K562 (cell line): ENCODE measurements at regions not wholly inside any gene's neighbourhood (a gene's known extent, or its start where the extent isn't known, plus 50 kb on each side); places are given as distances from the start of the nearest gene placed in this dataset.

Experiments
- ATAC-seq: fragments of 200-7000 bp; cut with Tn5 transposase; 3 replicates; pipeline ENCODE4 v1.9.1; 2020; ENCODE audit warnings: moderate library complexity
- BruUV-seq: library from RNA; stranded (reverse); fragments of 400-500 nt; replicated peaks from 2 replicates; lab custom pipeline; 2021; lab: Mats Ljungman, UMichigan
- CTCF ChIA-PET: fragments of 300-600 bp; formaldehyde crosslinking; extraction: SDS; loops from one replicate; lab custom pipeline; 2021; ENCODE audit warnings: low intra/inter-chr PET ratio; lab: Yijun Ruan, JAX
- POLR2A ChIA-PET: fragments of 300-600, 350-650 bp; sonication (Branson Sonifier 250); formaldehyde crosslinking; extraction: SDS; loops from one replicate; lab custom pipeline; 2021; ENCODE audit warnings: antibody characterized with exemption, inconsistent platforms; lab: Yijun Ruan, JAX
- DNase-seq, 4 experiments: peaks; one replicate each; pipeline versions ENCODE4 v3.0.0 to v3.0.0-alpha.2; 2011 to 2018; ENCODE audit warnings: low spot score in 3 of 4, mixed read lengths in 3 of 4; ENCODE audit errors: extremely low read depth in 1 of 4
- FAIRE-seq: peaks from 2 replicates; lab custom pipeline; 2011; peaks lifted over from hg19 to GRCh38; lab: Jason Lieb, UNC
- H2AFZ ChIP-seq: 2 replicates; pipeline ENCODE4 v1.6.0; 2011; ENCODE audit warnings: low read depth, low read length, control low read depth, inconsistent platforms
- H3K27ac ChIP-seq: fragments of 200-600 bp; 3 replicates; pipeline ENCODE4 v1.8.0; 2011; ENCODE audit warnings: low read depth, mild to moderate bottlenecking, control low read depth, inconsistent platforms, low read length, moderate library complexity, mixed read lengths; ENCODE audit errors: extremely low read depth
- H3K27me3 ChIP-seq, 2 experiments: fragments of 300-600 bp in 1 of 2; 2 replicates in 1 of 2; 3 replicates in 1 of 2; pipeline versions ENCODE4 v1.6.0 to v1.8.0; 2011; ENCODE audit warnings: inconsistent platforms in 2 of 2, low read length in 2 of 2, mild to moderate bottlenecking in 1 of 2, mixed read lengths in 1 of 2, moderate library complexity in 1 of 2; ENCODE audit not compliant: control insufficient read depth in 2 of 2, insufficient read depth in 2 of 2
- H3K36me3 ChIP-seq: fragments of 300-600 bp; 3 replicates; pipeline ENCODE4 v1.8.0; 2011; ENCODE audit warnings: mild to moderate bottlenecking, low read length, inconsistent platforms; ENCODE audit not compliant: control insufficient read depth, insufficient read depth
- H3K4me1 ChIP-seq, 2 experiments: fragments of 200-600 bp in 1 of 2; replicated peaks in 1 of 2; 2 replicates in 1 of 2; 3 replicates in 1 of 2; pipeline versions ENCODE4 v1.5.1 to v1.8.0; 2011; ENCODE audit warnings: inconsistent platforms in 2 of 2, low read length in 2 of 2, mild to moderate bottlenecking in 1 of 2, mixed read lengths in 1 of 2, moderate library complexity in 1 of 2; ENCODE audit not compliant: control insufficient read depth in 2 of 2, insufficient read depth in 2 of 2
- H3K4me2 ChIP-seq: 2 replicates; pipeline ENCODE4 v1.6.1; 2011; ENCODE audit warnings: low read length, control low read depth, inconsistent platforms, mixed read lengths; ENCODE audit not compliant: insufficient read depth
- H3K4me3 ChIP-seq: fragments of 200-600 bp; sonication (generic), shearing (Covaris generic); 2 replicates; pipeline ENCODE4 v1.5.1; 2016; ENCODE audit warnings: control low read depth, inconsistent platforms
- H3K79me2 ChIP-seq: fragments of 200-600 bp; 3 replicates; pipeline ENCODE4 v1.8.0; 2011; ENCODE audit warnings: low read length, inconsistent platforms; ENCODE audit not compliant: control insufficient read depth, insufficient read depth
- H3K9ac ChIP-seq, 2 experiments: 2 replicates each; pipeline versions ENCODE4 v1.6.0 to v1.6.1; 2011; ENCODE audit warnings: low read depth in 2 of 2, low read length in 2 of 2, control low read depth in 1 of 2, inconsistent platforms in 1 of 2, mild to moderate bottlenecking in 1 of 2, mixed read lengths in 1 of 2; ENCODE audit not compliant: insufficient read depth in 1 of 2
- H3K9me1 ChIP-seq: one replicate; pipeline ENCODE4 v1.6.0; 2011; ENCODE audit warnings: inconsistent platforms, mild to moderate bottlenecking, low read length, moderate library complexity; ENCODE audit not compliant: control insufficient read depth, insufficient read depth
- H3K9me3 ChIP-seq: replicated peaks from 2 replicates; pipeline ENCODE4 v1.5.1; 2011; ENCODE audit warnings: low read depth, low read length, inconsistent platforms; ENCODE audit not compliant: control insufficient read depth, insufficient read depth
- H4K20me1 ChIP-seq: replicated peaks from 2 replicates; pipeline ENCODE4 v1.6.1; 2011; ENCODE audit warnings: low read length, inconsistent platforms, mixed read lengths; ENCODE audit not compliant: control insufficient read depth, insufficient read depth
- C11orf30 ChIP-seq: fragments of 450-650 bp; IDR thresholded peaks from 2 replicates; pipeline ENCODE4 v1.6.1; 2016; ENCODE audit warnings: low read depth, mild to moderate bottlenecking
- CHAMP1 ChIP-seq: fragments of 450-650 bp; IDR thresholded peaks from 2 replicates; pipeline ENCODE4 v1.6.1; 2016; ENCODE audit warnings: mild to moderate bottlenecking
- CREM ChIP-seq: IDR thresholded peaks from 2 replicates; pipeline ENCODE4 v1.6.1; 2014; ENCODE audit warnings: antibody characterized with exemption, low read depth
- HDAC1 ChIP-seq, 2 experiments: fragments of 450-650 bp; IDR thresholded peaks; 2 replicates each; pipeline ENCODE4 v1.6.1; 2016 to 2017; ENCODE audit warnings: inconsistent platforms in 1 of 2, mild to moderate bottlenecking in 1 of 2, moderate library complexity in 1 of 2
- IRF9 ChIP-seq: fragments of 450-650 bp; IDR thresholded peaks from 2 replicates; pipeline ENCODE4 v1.6.1; 2016; ENCODE audit warnings: missing biosample characterization, missing genetic modification characterization
- MAFG ChIP-seq: fragments of 450-650 bp; conservative IDR thresholded peaks from 2 replicates; pipeline ENCODE4 v1.6.1; 2016; ENCODE audit warnings: missing genetic modification characterization, missing compliant biosample characterization
- MYNN ChIP-seq, 2 experiments: sonication (generic); formaldehyde crosslinking in 1 of 2; IDR thresholded peaks; 2 replicates each; pipeline versions ENCODE4 v1.5.0 to v1.6.1; 2016 to 2020; ENCODE audit warnings: antibody characterized with exemption in 1 of 2, missing genetic modification reagents in 1 of 2
- NFE2 ChIP-seq: IDR thresholded peaks from 2 replicates; pipeline ENCODE4 v1.6.1; 2014; ENCODE audit warnings: antibody characterized with exemption, low read depth
- NFE2L1 ChIP-seq: fragments of 450-650 bp; IDR thresholded peaks from 2 replicates; pipeline ENCODE4 v1.6.1; 2016; ENCODE audit warnings: missing genetic modification characterization, low read depth, mild to moderate bottlenecking, missing compliant biosample characterization, moderate library complexity, borderline replicate concordance
- POLR2G ChIP-seq: fragments of 200-400 bp; formaldehyde crosslinking; IDR thresholded peaks from 2 replicates; pipeline ENCODE4 v1.6.1; 2017; ENCODE audit warnings: low read depth, mild to moderate bottlenecking, antibody characterized with exemption, low read length, moderate library complexity
- RBM34 ChIP-seq: fragments of 200-400 bp; formaldehyde crosslinking; IDR thresholded peaks from 2 replicates; pipeline ENCODE4 v1.6.1; 2018; ENCODE audit warnings: low read length, borderline replicate concordance; ENCODE audit not compliant: insufficient read depth
- TEAD2 ChIP-seq: fragments of 450-650 bp; IDR thresholded peaks from 2 replicates; pipeline ENCODE4 v1.6.1; 2016; ENCODE audit warnings: missing genetic modification characterization, control low read depth, missing compliant biosample characterization
- ZNF263 ChIP-seq: sonication (generic); formaldehyde crosslinking; IDR thresholded peaks from 2 replicates; pipeline ENCODE4 v1.8.0; 2022; ENCODE audit warnings: mild to moderate bottlenecking, missing genetic modification reagents, borderline replicate concordance
- ZNF311 ChIP-seq: fragments of 250-450 bp; sonication (Bioruptor Pico); IDR thresholded peaks from 2 replicates; pipeline ENCODE4 v1.4.0; 2020; ENCODE audit warnings: mild to moderate bottlenecking, moderate library complexity
- ZNF316 ChIP-seq: fragments of 450-650 bp; IDR thresholded peaks from 2 replicates; pipeline ENCODE4 v1.6.1; 2016
- WGBS: fragments of 100-300 bp; shearing (Covaris generic); methylation state at CpG from one replicate; pipeline ENCODE4 v1.1.6; 2016; ENCODE audit warnings: low coverage, mixed read lengths; ENCODE audit not compliant: insufficient coverage; ENCODE audit errors: missing lambda C conversion rate; 5-methylcytosine and 5-hydroxymethylcytosine counted together
- in situ Hi-C: fragments of 300-500 bp; cut with MboI; formaldehyde crosslinking; loops from 4 replicates; pipeline ENCODE4 v1.15.0; 2018; ENCODE audit warnings: inconsistent platforms, mixed read lengths
- intact Hi-C: fragments of 100-400 bp; cut with micrococcal nuclease; formaldehyde crosslinking; loops from 2 replicates; pipeline ENCODE4 v1.14.2; 2022

- Histone ChIP-seq H3K27me3 (no peaks in the 10 kb centered on the region), H3K9ac (no peak overlapping the region), H2AFZ (no peak overlapping the region), H3K4me2 (no peak overlapping the region), H3K9me1 (no peaks in the 10 kb centered on the region), H3K4me3 (no peak overlapping the region), H4K20me1 (no peaks in the 10 kb centered on the region), H3K9me3 (no peaks in the 10 kb centered on the region), H3K36me3 (no peaks in the 10 kb centered on the region), H3K79me2 (no peaks in the 10 kb centered on the region), H3K27ac (no peak overlapping the region)
- intact Hi-C loops (no loop called here), in situ Hi-C loops (no loop called here)
- FAIRE-seq (no peak), DNase-seq (no peak), ATAC-seq (no peak)
- POLR2A ChIA-PET: interaction anchor here (0.7 kb wide), 1 partner anchor 10 kb away, joined by 3 read pairs; no protein-coding TSS in a partner anchor
- no TSS peak for BruUV-seq
- 47% methylated on average over 3 of the region's 3 CpGs for WGBS
- no peak for TF ChIP-seq ZNF263 (CRISPR knock-in tag)
- TF ChIP-seq C11orf30: peak; percentile 27; the same call in 1 of the 2 replicates
- 0 out of 2 replicates have a peak, but pooled peaks have one; percentile 6 for TF ChIP-seq ZNF316
- 0 out of 2 replicates have a peak, but pooled peaks have one; percentile 11 for TF ChIP-seq NFE2L1
- TF ChIP-seq NFE2: peak; percentile 44; the same call in 1 of the 2 replicates
- TF ChIP-seq HDAC1 (IDR thresholded peaks at IDR 0.05): no peak
- peak; percentile 69 for TF ChIP-seq MAFG (tag)
- TF ChIP-seq, all 486 proteins: peak for 5
- CTCF ChIA-PET: no interaction called here
- H3K4me1 ChIP-seq: no peaks in the 10 kb centered on the region
These were observed 449.5 kb upstream of the TBL1XR1 start for GRCh38 chr3:177646749-177647148.

GRCh38 chr3:177647341-177647740, 450.1 kb upstream of the TBL1XR1 start:
- intact Hi-C loops (no loop called here), in situ Hi-C loops (no loop called here)
- WGBS: 26% methylated on average over 3 of the region's 3 CpGs
- H3K4me3 ChIP-seq: no peak overlapping the region
- no peaks in the 10 kb centered on the region for H3K4me1 ChIP-seq
- CTCF ChIA-PET: no interaction called here
- no peaks in the 10 kb centered on the region for H3K36me3 ChIP-seq
- no peaks in the 10 kb centered on the region for H4K20me1 ChIP-seq
- H3K9ac ChIP-seq: no peak overlapping the region
- H3K9me3 ChIP-seq: no peaks in the 10 kb centered on the region
- H3K27ac ChIP-seq: no peak overlapping the region
- ATAC-seq (no peak), FAIRE-seq (no peak), DNase-seq (no peak)
- H3K9me1 ChIP-seq: no peaks in the 10 kb centered on the region
- H3K27me3 ChIP-seq: no peaks in the 10 kb centered on the region
- BruUV-seq: no TSS peak
- no peaks in the 10 kb centered on the region for H3K79me2 ChIP-seq
- H3K4me2 ChIP-seq: no peak overlapping the region
- POLR2A ChIA-PET: interaction anchor here (0.7 kb wide), 1 partner anchor 9 kb away, joined by 3 read pairs; no protein-coding TSS in a partner anchor
- H2AFZ ChIP-seq: no peak overlapping the region
- TF ChIP-seq TEAD2 (tag) (no peak), CREM (no peak), CHAMP1 (no peak), RBM34 (no peak), ZNF311 (CRISPR knock-in tag) (no peak), MYNN (IDR thresholded peaks at IDR 0.05) (no peak), MYNN (CRISPR knock-in tag; IDR thresholded peaks at IDR 0.05) (no peak), POLR2G (no peak), IRF9 (tag) (no peak)
